ENCODE measurements at regions not wholly inside any gene's neighbourhood (a gene's known extent, or its start where the extent isn't known, plus 50 kb on each side); places are given as distances from the start of the nearest gene placed in this dataset.

GRCh38 chr4:45120163-45120562 is 393.8 kb upstream of the GNPDA2 start:
- H3K4me1 ChIP-seq (ENCODE audit: insufficient read depth, low read length): no peaks in the 10 kb centered on the region
- H4K20me1 ChIP-seq (ENCODE audit: insufficient read depth, low read length): no peaks in the 10 kb centered on the region
- H3K9ac ChIP-seq (ENCODE audit: low read length): no peak overlapping the region
- no peak for FAIRE-seq
- H3K36me3 ChIP-seq (ENCODE audit: insufficient read depth, low read length): no peaks in the 10 kb centered on the region
- Mint-ChIP-seq H3K9me3 (ENCODE audit: unreplicated experiment) (peaks cover 2% of the 10 kb centered on the region), H3K36me3 (ENCODE audit: low read depth, unreplicated experiment) (no peaks in the 10 kb centered on the region), H3K27me3 (ENCODE audit: low read depth, unreplicated experiment) (no peaks in the 10 kb centered on the region), H3K27ac (ENCODE audit: unreplicated experiment) (no peak overlapping the region), H3K4me1 (ENCODE audit: low read depth, unreplicated experiment) (no peaks in the 10 kb centered on the region), H3K4me3 (ENCODE audit: unreplicated experiment) (no peak overlapping the region)
- no peaks in the 10 kb centered on the region for H3K9me3 ChIP-seq (ENCODE audit: insufficient read depth, low read depth, low read length)
- no peak overlapping the region for H2AFZ ChIP-seq (ENCODE audit: low read depth, low read length)
- no peaks in the 10 kb centered on the region for H3K27me3 ChIP-seq (ENCODE audit: insufficient read depth, low read length)
- no peak overlapping the region for H3K4me2 ChIP-seq (ENCODE audit: low read length)
- no peak for TF ChIP-seq CTCF (IDR thresholded peaks at IDR 0.05; ENCODE audit: insufficient read depth, low read depth, low read length)
- TF ChIP-seq EZH2 (IDR thresholded peaks at IDR 0.05; ENCODE audit: insufficient read depth, low read length): no peak
- no peak for DNase-seq (ENCODE audit: low read depth)
- no peak overlapping the region for H3K27ac ChIP-seq (ENCODE audit: low read depth, low read length)
- no peaks in the 10 kb centered on the region for H3K79me2 ChIP-seq (ENCODE audit: insufficient read depth, low read length)
- no peak overlapping the region for H3K4me3 ChIP-seq (ENCODE audit: insufficient read depth, low read depth, low read length)

GRCh38 chr4:45119376-45119775 is 393.0 kb upstream of the GNPDA2 start:
- no peak overlapping the region for H3K27ac ChIP-seq (ENCODE audit: low read depth, low read length)
- H3K27me3 ChIP-seq (ENCODE audit: insufficient read depth, low read length): no peaks in the 10 kb centered on the region
- H2AFZ ChIP-seq (ENCODE audit: low read depth, low read length): no peak overlapping the region
- no peaks in the 10 kb centered on the region for H4K20me1 ChIP-seq (ENCODE audit: insufficient read depth, low read length)
- no peak overlapping the region for H3K4me2 ChIP-seq (ENCODE audit: low read length)
- no peaks in the 10 kb centered on the region for H3K4me1 Mint-ChIP-seq (ENCODE audit: low read depth, unreplicated experiment)
- no peaks in the 10 kb centered on the region for H3K79me2 ChIP-seq (ENCODE audit: insufficient read depth, low read length)
- H3K4me3 Mint-ChIP-seq (ENCODE audit: unreplicated experiment): no peak overlapping the region
- H3K36me3 Mint-ChIP-seq (ENCODE audit: low read depth, unreplicated experiment): no peaks in the 10 kb centered on the region
- H3K4me3 ChIP-seq (ENCODE audit: insufficient read depth, low read depth, low read length): no peak overlapping the region
- no peak for FAIRE-seq
- DNase-seq (ENCODE audit: low read depth): no peak
- TF ChIP-seq EZH2 (IDR thresholded peaks at IDR 0.05; ENCODE audit: insufficient read depth, low read length) (no peak), CTCF (IDR thresholded peaks at IDR 0.05; ENCODE audit: insufficient read depth, low read depth, low read length) (no peak)
- H3K4me1 ChIP-seq (ENCODE audit: insufficient read depth, low read length): no peaks in the 10 kb centered on the region
- H3K36me3 ChIP-seq (ENCODE audit: insufficient read depth, low read length): no peaks in the 10 kb centered on the region
- no peak overlapping the region for H3K9ac ChIP-seq (ENCODE audit: low read length)
- H3K27ac Mint-ChIP-seq (ENCODE audit: unreplicated experiment): no peak overlapping the region
- no peaks in the 10 kb centered on the region for H3K27me3 Mint-ChIP-seq (ENCODE audit: low read depth, unreplicated experiment)
- H3K9me3 ChIP-seq (ENCODE audit: insufficient read depth, low read depth, low read length): no peaks in the 10 kb centered on the region
- peaks cover 2% of the 10 kb centered on the region for H3K9me3 Mint-ChIP-seq (ENCODE audit: unreplicated experiment)

GRCh38 chr4:45102716-45103115 is 376.4 kb upstream of the GNPDA2 start:
- DNase-seq (ENCODE audit: low read depth): no peak
- no peaks in the 10 kb centered on the region for H3K9me3 Mint-ChIP-seq (ENCODE audit: unreplicated experiment)
- Histone ChIP-seq H3K9ac (ENCODE audit: low read length) (no peak overlapping the region), H3K79me2 (ENCODE audit: insufficient read depth, low read length) (no peaks in the 10 kb centered on the region), H2AFZ (ENCODE audit: low read depth, low read length) (no peak overlapping the region), H3K4me1 (ENCODE audit: insufficient read depth, low read length) (peaks cover 5% of the 10 kb centered on the region), H3K27ac (ENCODE audit: low read depth, low read length) (no peak overlapping the region), H3K27me3 (ENCODE audit: insufficient read depth, low read length) (no peaks in the 10 kb centered on the region), H3K9me3 (ENCODE audit: insufficient read depth, low read depth, low read length) (no peaks in the 10 kb centered on the region), H4K20me1 (ENCODE audit: insufficient read depth, low read length) (no peaks in the 10 kb centered on the region), H3K36me3 (ENCODE audit: insufficient read depth, low read length) (no peaks in the 10 kb centered on the region), H3K4me3 (ENCODE audit: insufficient read depth, low read depth, low read length) (no peak overlapping the region), H3K4me2 (ENCODE audit: low read length) (no peak overlapping the region)
- no peak for TF ChIP-seq CTCF (IDR thresholded peaks at IDR 0.05; ENCODE audit: insufficient read depth, low read depth, low read length)
- no peak overlapping the region for H3K27ac Mint-ChIP-seq (ENCODE audit: unreplicated experiment)
- no peak overlapping the region for H3K4me3 Mint-ChIP-seq (ENCODE audit: unreplicated experiment)
- FAIRE-seq: no peak
- H3K27me3 Mint-ChIP-seq (ENCODE audit: low read depth, unreplicated experiment): no peaks in the 10 kb centered on the region
- peaks cover 3% of the 10 kb centered on the region for H3K4me1 Mint-ChIP-seq (ENCODE audit: low read depth, unreplicated experiment)
- H3K36me3 Mint-ChIP-seq (ENCODE audit: low read depth, unreplicated experiment): no peaks in the 10 kb centered on the region

All from astrocyte (in vitro differentiated cells and primary cell).